K562 (cell line): ENCODE measurements at regions not wholly inside any gene's neighbourhood (a gene's known extent, or its start where the extent isn't known, plus 50 kb on each side); places are given as distances from the start of the nearest gene placed in this dataset.

ENCODE experiments used
- ATAC-seq: fragments of 200-7000 bp; cut with Tn5 transposase; 3 replicates; pipeline ENCODE4 v1.9.1; 2020; ENCODE audit warnings: moderate library complexity
- BruUV-seq: library from RNA; stranded (reverse); fragments of 400-500 nt; replicated peaks from 2 replicates; lab custom pipeline; 2021; lab: Mats Ljungman, UMichigan
- CTCF ChIA-PET: fragments of 300-600 bp; formaldehyde crosslinking; extraction: SDS; loops from one replicate; lab custom pipeline; 2021; ENCODE audit warnings: low intra/inter-chr PET ratio; lab: Yijun Ruan, JAX
- POLR2A ChIA-PET: fragments of 300-600, 350-650 bp; sonication (Branson Sonifier 250); formaldehyde crosslinking; extraction: SDS; loops from one replicate; lab custom pipeline; 2021; ENCODE audit warnings: antibody characterized with exemption, inconsistent platforms; lab: Yijun Ruan, JAX
- DNase-seq, 4 experiments: peaks; one replicate each; pipeline versions ENCODE4 v3.0.0 to v3.0.0-alpha.2; 2011 to 2018; ENCODE audit warnings: low spot score in 3 of 4, mixed read lengths in 3 of 4; ENCODE audit errors: extremely low read depth in 1 of 4
- FAIRE-seq: peaks from 2 replicates; lab custom pipeline; 2011; peaks lifted over from hg19 to GRCh38; lab: Jason Lieb, UNC
- H2AFZ ChIP-seq: 2 replicates; pipeline ENCODE4 v1.6.0; 2011; ENCODE audit warnings: low read depth, low read length, control low read depth, inconsistent platforms
- H3K27ac ChIP-seq: fragments of 200-600 bp; 3 replicates; pipeline ENCODE4 v1.8.0; 2011; ENCODE audit warnings: low read depth, mild to moderate bottlenecking, control low read depth, inconsistent platforms, low read length, moderate library complexity, mixed read lengths; ENCODE audit errors: extremely low read depth
- H3K27me3 ChIP-seq, 2 experiments: fragments of 300-600 bp in 1 of 2; 2 replicates in 1 of 2; 3 replicates in 1 of 2; pipeline versions ENCODE4 v1.6.0 to v1.8.0; 2011; ENCODE audit warnings: inconsistent platforms in 2 of 2, low read length in 2 of 2, mild to moderate bottlenecking in 1 of 2, mixed read lengths in 1 of 2, moderate library complexity in 1 of 2; ENCODE audit not compliant: control insufficient read depth in 2 of 2, insufficient read depth in 2 of 2
- H3K36me3 ChIP-seq: fragments of 300-600 bp; 3 replicates; pipeline ENCODE4 v1.8.0; 2011; ENCODE audit warnings: mild to moderate bottlenecking, low read length, inconsistent platforms; ENCODE audit not compliant: control insufficient read depth, insufficient read depth
- H3K4me1 ChIP-seq, 2 experiments: fragments of 200-600 bp in 1 of 2; replicated peaks in 1 of 2; 2 replicates in 1 of 2; 3 replicates in 1 of 2; pipeline versions ENCODE4 v1.5.1 to v1.8.0; 2011; ENCODE audit warnings: inconsistent platforms in 2 of 2, low read length in 2 of 2, mild to moderate bottlenecking in 1 of 2, mixed read lengths in 1 of 2, moderate library complexity in 1 of 2; ENCODE audit not compliant: control insufficient read depth in 2 of 2, insufficient read depth in 2 of 2
- H3K4me2 ChIP-seq: 2 replicates; pipeline ENCODE4 v1.6.1; 2011; ENCODE audit warnings: low read length, control low read depth, inconsistent platforms, mixed read lengths; ENCODE audit not compliant: insufficient read depth
- H3K4me3 ChIP-seq: fragments of 200-600 bp; sonication (generic), shearing (Covaris generic); 2 replicates; pipeline ENCODE4 v1.5.1; 2016; ENCODE audit warnings: control low read depth, inconsistent platforms
- H3K79me2 ChIP-seq: fragments of 200-600 bp; 3 replicates; pipeline ENCODE4 v1.8.0; 2011; ENCODE audit warnings: low read length, inconsistent platforms; ENCODE audit not compliant: control insufficient read depth, insufficient read depth
- H3K9ac ChIP-seq, 2 experiments: 2 replicates each; pipeline versions ENCODE4 v1.6.0 to v1.6.1; 2011; ENCODE audit warnings: low read depth in 2 of 2, low read length in 2 of 2, control low read depth in 1 of 2, inconsistent platforms in 1 of 2, mild to moderate bottlenecking in 1 of 2, mixed read lengths in 1 of 2; ENCODE audit not compliant: insufficient read depth in 1 of 2
- H3K9me1 ChIP-seq: one replicate; pipeline ENCODE4 v1.6.0; 2011; ENCODE audit warnings: inconsistent platforms, mild to moderate bottlenecking, low read length, moderate library complexity; ENCODE audit not compliant: control insufficient read depth, insufficient read depth
- H3K9me3 ChIP-seq: replicated peaks from 2 replicates; pipeline ENCODE4 v1.5.1; 2011; ENCODE audit warnings: low read depth, low read length, inconsistent platforms; ENCODE audit not compliant: control insufficient read depth, insufficient read depth
- H4K20me1 ChIP-seq: replicated peaks from 2 replicates; pipeline ENCODE4 v1.6.1; 2011; ENCODE audit warnings: low read length, inconsistent platforms, mixed read lengths; ENCODE audit not compliant: control insufficient read depth, insufficient read depth
- GABPA ChIP-seq: fragments of 200-800 bp; sonication (Bioruptor generic); conservative IDR thresholded peaks from 2 replicates; pipeline ENCODE4 v1.6.1; 2016; ENCODE audit warnings: low read depth, missing genetic modification characterization, missing compliant biosample characterization
- L3MBTL2 ChIP-seq: fragments of 450-650 bp; IDR thresholded peaks from 2 replicates; pipeline ENCODE4 v1.6.1; 2016; ENCODE audit warnings: mild to moderate bottlenecking, moderate library complexity
- RBM14 ChIP-seq: fragments of 200-400 bp; formaldehyde crosslinking; IDR thresholded peaks from 2 replicates; pipeline ENCODE4 v1.6.1; 2018; ENCODE audit warnings: low read depth, mild to moderate bottlenecking, low read length, moderate library complexity, borderline replicate concordance; ENCODE audit not compliant: insufficient read depth
- RBM39 ChIP-seq: fragments of 200-400 bp; formaldehyde crosslinking; optimal IDR thresholded peaks from 2 replicates; pipeline ENCODE3; 2018; ENCODE audit warnings: low read depth, low read length
- RFX7 ChIP-seq: fragments of 250-450 bp; sonication (Bioruptor Pico); IDR thresholded peaks from 2 replicates; pipeline ENCODE4 v1.5.1; 2021; ENCODE audit warnings: mild to moderate bottlenecking
- TCF7 ChIP-seq: sonication (generic); IDR thresholded peaks from 2 replicates; pipeline ENCODE4 v1.6.1; 2016; ENCODE audit warnings: antibody characterized with exemption, borderline replicate concordance
- TRIM28 ChIP-seq: fragments of 450-650 bp; IDR thresholded peaks from 2 replicates; pipeline ENCODE4 v1.6.1; 2017
- WGBS: fragments of 100-300 bp; shearing (Covaris generic); methylation state at CpG from one replicate; pipeline ENCODE4 v1.1.6; 2016; ENCODE audit warnings: low coverage, mixed read lengths; ENCODE audit not compliant: insufficient coverage; ENCODE audit errors: missing lambda C conversion rate; 5-methylcytosine and 5-hydroxymethylcytosine counted together
- in situ Hi-C: fragments of 300-500 bp; cut with MboI; formaldehyde crosslinking; loops from 4 replicates; pipeline ENCODE4 v1.15.0; 2018; ENCODE audit warnings: inconsistent platforms, mixed read lengths
- intact Hi-C: fragments of 100-400 bp; cut with micrococcal nuclease; formaldehyde crosslinking; loops from 2 replicates; pipeline ENCODE4 v1.14.2; 2022
- TF ChIP-seq, protein P1 (sequence below), 2 experiments: fragments of 450-650 bp in 1 of 2; sonication (generic) in 1 of 2; formaldehyde crosslinking; conservative IDR thresholded peaks; 2 replicates each; pipeline versions ENCODE4 v1.4.0 to v1.8.1; 2020 to 2022; ENCODE audit warnings: mild to moderate bottlenecking in 1 of 2, missing genetic modification reagents in 1 of 2
- TF ChIP-seq, protein P2 (sequence below): fragments of 450-650 bp; IDR thresholded peaks from 2 replicates; pipeline ENCODE4 v1.6.1; 2016

DNA sequence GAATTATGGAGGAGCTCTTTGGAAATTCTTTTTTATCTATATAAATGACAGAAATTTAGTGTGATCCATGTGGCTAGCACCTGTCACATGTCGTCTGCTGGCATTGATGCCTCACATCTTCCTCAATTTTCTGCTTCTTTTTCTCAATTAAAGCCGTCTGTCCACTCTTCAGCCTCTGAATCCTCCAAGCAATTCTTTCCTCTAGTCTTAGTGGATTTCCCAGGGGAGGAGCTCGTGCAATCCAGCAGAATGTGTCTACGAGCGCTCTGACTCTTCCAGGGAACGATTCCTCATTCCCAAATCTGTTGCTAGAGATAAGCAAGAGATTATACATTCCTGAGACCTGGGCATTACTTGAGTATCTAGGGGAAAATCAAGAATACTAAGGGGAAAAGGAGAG is 176.6 kb downstream of the EMP1 start (continued):
- no peak for TF ChIP-seq TCF7

DNA sequence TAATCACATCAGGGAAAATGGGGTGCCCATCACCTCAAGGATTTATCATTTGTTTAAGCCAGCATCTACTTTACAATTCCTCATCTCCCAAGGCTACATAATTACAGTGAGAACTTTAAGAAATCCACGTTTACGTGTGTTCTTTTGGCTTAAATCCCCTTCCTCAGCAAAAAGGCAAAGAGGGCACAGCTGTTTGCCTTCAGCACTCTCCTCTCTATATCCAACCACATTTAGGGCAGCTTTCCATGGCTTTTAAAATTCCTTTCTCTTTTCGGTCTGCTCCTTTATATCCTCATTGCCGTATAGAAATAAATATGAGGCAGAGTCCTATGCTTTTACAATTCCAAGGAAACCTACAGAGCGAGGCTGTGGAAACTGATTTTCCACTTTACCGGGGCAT is 175.9 kb downstream of the EMP1 start:
- Histone ChIP-seq H3K4me3 (no peak overlapping the region), H2AFZ (no peak overlapping the region), H3K9ac (no peak overlapping the region), H3K27me3 (peaks cover 0 to 8% of the 10 kb centered on the region in 2 experiments; a peak in 1 of 5 replicates), H3K79me2 (no peaks in the 10 kb centered on the region), H4K20me1 (no peaks in the 10 kb centered on the region), H3K27ac (no peak overlapping the region), H3K9me3 (no peaks in the 10 kb centered on the region), H3K9me1 (no peaks in the 10 kb centered on the region), H3K36me3 (no peaks in the 10 kb centered on the region), H3K4me1 (no peaks in the 10 kb centered on the region), H3K4me2 (no peak overlapping the region)
- intact Hi-C loops: no loop called here
- no peak for TF ChIP-seq RFX7
- TF ChIP-seq, protein P1, sequence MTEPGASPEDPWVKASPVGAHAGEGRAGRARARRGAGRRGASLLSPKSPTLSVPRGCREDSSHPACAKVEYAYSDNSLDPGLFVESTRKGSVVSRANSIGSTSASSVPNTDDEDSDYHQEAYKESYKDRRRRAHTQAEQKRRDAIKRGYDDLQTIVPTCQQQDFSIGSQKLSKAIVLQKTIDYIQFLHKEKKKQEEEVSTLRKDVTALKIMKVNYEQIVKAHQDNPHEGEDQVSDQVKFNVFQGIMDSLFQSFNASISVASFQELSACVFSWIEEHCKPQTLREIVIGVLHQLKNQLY (CRISPR knock-in tag; conservative IDR thresholded peaks at IDR 0.05): no peak
- no peak for TF ChIP-seq RBM39
- no peak for TF ChIP-seq L3MBTL2
- TF ChIP-seq GABPA: no peak
- TF ChIP-seq RBM14: no peak
- no peak for TF ChIP-seq TRIM28
- TF ChIP-seq, protein P2, sequence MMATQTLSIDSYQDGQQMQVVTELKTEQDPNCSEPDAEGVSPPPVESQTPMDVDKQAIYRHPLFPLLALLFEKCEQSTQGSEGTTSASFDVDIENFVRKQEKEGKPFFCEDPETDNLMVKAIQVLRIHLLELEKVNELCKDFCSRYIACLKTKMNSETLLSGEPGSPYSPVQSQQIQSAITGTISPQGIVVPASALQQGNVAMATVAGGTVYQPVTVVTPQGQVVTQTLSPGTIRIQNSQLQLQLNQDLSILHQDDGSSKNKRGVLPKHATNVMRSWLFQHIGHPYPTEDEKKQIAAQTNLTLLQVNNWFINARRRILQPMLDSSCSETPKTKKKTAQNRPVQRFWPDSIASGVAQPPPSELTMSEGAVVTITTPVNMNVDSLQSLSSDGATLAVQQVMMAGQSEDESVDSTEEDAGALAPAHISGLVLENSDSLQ: no peak
- FAIRE-seq (no peak), ATAC-seq (no peak), DNase-seq (no peak)
- in situ Hi-C loops: no loop called here
- no TSS peak for BruUV-seq
- ChIA-PET POLR2A (no interaction called here), CTCF (no interaction called here)
- 0% methylated on average over 6 of the region's 6 CpGs for WGBS
